Right kidney (tissue), 1 donor: ENCODE measurements at regions not wholly inside any gene's neighbourhood (a gene's known extent, or its start where the extent isn't known, plus 50 kb on each side); places are given as distances from the start of the nearest gene placed in this dataset.
"Not testable (repeated sequence)": the region's sequence is repeated elsewhere in the genome, so short reads cannot be mapped to it uniquely, and the experiment has no call there.

Source experiments
- DNase-seq: peaks from one replicate; pipeline ENCODE4 v3.0.0-alpha.2; 2016

DNA sequence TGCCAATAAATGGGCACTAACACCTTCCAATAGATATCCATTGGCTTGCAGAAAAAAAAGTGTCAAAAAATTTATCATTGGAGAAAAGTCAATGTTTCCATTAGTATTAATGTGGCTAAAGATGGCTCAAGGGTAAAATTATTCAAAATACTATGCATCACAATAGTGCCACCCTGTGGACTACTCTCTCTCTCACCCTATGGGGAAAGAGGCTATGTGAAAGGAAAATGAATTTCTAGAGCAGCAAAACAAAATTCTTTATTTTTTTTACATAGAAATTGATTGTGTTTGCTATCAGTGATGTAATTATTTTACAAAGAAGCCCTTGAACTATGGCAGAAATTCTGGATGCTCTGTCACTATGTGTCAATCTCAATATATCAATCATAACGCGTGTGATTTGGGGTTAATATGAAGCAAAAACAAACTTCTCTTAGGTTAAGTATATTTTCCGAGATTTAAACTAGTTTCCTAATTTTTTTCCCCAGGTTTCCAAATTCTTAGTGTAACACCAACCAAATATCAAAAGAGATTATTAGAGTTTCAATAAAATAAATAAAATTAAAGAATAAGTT lies 193.9 kb downstream of the USP22 start:
- DNase-seq = not testable (repeated sequence)

DNA sequence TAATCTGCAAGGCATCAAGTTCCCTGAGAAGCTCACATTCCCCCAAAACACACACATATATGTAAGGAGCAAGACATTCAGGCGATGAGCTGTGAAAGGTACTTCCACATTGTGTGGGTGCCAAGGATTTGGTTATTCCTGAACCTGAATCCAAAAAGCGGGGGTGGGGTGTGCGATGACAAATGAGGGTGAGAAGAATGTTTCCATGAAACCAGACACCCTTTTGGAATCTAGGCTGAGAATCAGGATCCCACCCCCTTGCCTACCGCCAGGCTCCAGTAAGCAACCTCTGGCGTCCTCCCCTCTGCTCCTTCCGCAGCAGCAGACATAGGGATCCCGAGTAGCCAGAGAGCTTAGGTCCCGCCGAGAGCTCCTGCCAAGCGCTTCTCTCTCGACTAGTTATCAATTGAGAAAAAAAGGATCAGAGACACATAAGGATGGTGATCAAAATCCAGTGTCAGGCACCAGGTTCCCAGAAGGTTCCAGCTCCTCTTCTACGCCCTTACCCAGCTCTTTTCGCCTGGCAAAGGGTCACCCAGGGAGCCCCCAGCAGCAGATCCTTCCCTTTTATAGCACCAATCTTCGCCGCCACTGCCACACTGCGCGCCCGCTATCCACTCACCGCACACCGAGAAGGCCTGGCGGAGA lies 191.1 kb downstream of the USP22 start:
- DNase-seq = peak; percentile 57

GRCh38 chr17:20852239-20852989 lies 190.4 kb downstream of the USP22 start:
- peak; percentile 72 for DNase-seq

GRCh38 chr17:20852990-20853370 lies 189.8 kb downstream of the USP22 start:
- DNase-seq = no peak

- DNase-seq = not testable (repeated sequence)
Measured at GRCh38 chr17:20855910-20856470, 186.8 kb downstream of the USP22 start.

- not testable (repeated sequence) for DNase-seq
Measured at GRCh38 chr17:20866444-20867209, 176.2 kb downstream of the USP22 start.

GRCh38 chr17:20867436-20867937 lies 175.3 kb downstream of the USP22 start:
- not testable (repeated sequence) for DNase-seq

GRCh38 chr17:20867938-20868661 lies 174.7 kb downstream of the USP22 start:
- DNase-seq = not testable (repeated sequence)

GRCh38 chr17:20868662-20869007 lies 174.2 kb downstream of the USP22 start:
- not testable (repeated sequence) for DNase-seq

- DNase-seq = not testable (repeated sequence)
Measured at GRCh38 chr17:20873173-20873572, 169.6 kb downstream of the USP22 start.

DNA sequence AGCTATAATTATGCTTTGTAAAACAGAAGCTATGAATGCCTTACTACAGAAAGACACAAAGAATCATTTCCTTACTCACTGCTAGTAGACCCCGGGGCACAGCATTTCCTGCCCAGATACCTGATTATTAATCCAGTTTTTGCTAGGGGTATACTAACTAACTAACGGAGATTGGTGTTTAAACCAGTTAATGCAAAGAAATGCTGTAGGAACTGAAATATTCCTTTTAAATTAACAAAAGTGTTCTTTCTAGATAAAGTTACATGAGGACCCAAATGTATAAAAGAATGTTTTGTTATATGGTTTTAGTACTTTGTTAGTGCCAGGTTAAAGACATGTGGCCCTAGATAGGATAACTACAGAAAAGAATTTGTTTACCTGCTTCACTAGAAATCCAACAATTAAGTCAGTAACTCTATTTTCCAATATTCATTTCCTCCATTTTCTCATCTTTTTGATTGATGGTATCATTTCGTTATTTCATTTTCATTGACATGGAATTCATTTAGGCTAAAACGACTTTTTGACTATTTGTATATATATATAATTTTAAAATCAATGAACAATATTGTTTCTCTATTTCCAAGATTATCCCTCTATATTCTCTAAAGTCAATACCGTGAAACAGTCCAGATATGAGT lies 169.0 kb downstream of the USP22 start:
- not testable (repeated sequence) for DNase-seq

DNA sequence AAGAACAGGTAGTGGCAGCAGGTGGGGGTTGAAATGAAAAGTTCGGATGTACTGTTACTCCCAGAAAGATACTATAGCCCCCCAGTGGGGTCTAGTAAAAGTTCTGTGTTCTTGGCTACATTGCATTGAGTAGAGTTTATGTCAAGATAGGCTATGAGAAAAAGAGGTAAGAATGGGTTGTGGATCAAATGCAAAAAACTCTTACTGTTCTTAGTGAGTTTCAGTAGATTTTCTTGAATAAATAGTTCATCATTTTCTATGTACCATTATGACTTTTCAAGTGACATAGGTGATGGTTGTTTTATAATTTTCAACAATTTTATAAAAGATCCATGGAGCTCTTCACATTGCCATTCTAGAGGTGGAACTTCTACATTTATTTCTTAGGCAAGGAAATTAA lies 165.4 kb downstream of the USP22 start:
- not testable (repeated sequence) for DNase-seq

GRCh38 chr17:20890338-20890737 lies 152.5 kb downstream of the USP22 start:
- no peak for DNase-seq

- not testable (repeated sequence) for DNase-seq
Measured at GRCh38 chr17:20895426-20895825, 147.4 kb downstream of the USP22 start.

- DNase-seq = no peak
Measured at GRCh38 chr17:20896153-20896649, 146.6 kb downstream of the USP22 start.

DNA sequence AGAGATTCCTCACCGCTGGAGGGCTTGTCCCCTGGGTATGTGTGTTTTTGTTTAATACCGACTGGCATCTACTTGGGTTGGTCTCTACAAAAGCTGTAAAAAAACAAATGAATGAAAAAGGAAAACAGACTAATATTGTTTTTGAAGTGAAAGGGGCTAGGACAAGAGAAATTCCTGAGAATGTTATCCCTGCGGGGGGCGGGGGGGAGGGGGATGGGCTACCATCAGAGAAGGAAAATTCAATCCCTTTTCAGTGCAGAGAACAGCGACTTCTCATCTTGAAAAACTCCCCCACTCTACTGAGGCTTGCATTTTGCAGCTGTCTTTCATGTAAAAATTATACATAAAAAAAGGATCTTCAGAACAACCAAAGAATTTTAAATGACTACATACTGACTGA lies 144.1 kb downstream of the USP22 start:
- not testable (repeated sequence) for DNase-seq

DNA sequence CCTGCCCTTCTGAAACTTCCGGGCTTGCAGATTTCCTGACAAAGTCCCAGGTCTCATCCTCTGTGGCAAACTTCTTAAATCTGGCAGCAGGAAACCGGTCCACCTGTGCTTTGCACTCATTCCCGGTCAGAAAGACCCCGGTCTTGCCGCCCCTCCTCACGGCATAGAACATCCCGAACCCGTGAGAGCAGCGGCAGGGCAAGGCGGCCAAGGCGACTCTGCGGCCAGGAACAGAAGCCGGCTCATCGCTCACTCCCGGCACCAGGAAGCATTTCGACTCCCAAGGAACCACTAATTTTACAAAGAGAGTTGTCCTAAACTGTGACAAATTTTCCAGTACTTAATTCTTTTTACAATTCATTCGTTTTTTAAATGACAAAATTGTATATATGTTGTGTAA lies 140.3 kb downstream of the USP22 start:
- DNase-seq = not testable (repeated sequence)

DNA sequence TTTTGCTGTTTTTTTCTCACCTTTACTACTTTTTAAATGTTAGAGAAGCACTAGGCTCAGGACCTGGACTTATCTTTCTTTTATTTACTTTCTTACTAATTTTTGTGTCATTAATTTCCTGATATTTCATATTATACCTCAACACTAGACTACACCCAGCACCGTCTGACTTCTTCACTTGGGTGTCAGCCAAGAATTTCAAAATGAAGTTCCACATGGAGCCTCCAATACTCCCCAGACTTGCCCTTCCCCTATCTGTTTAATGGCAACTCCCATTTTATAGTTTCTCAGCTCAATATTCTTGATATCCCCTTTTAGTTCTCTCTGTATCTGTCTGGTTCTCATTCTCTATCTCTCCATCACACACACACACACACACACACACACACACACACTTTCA lies 139.3 kb downstream of the USP22 start:
- not testable (repeated sequence) for DNase-seq

DNA sequence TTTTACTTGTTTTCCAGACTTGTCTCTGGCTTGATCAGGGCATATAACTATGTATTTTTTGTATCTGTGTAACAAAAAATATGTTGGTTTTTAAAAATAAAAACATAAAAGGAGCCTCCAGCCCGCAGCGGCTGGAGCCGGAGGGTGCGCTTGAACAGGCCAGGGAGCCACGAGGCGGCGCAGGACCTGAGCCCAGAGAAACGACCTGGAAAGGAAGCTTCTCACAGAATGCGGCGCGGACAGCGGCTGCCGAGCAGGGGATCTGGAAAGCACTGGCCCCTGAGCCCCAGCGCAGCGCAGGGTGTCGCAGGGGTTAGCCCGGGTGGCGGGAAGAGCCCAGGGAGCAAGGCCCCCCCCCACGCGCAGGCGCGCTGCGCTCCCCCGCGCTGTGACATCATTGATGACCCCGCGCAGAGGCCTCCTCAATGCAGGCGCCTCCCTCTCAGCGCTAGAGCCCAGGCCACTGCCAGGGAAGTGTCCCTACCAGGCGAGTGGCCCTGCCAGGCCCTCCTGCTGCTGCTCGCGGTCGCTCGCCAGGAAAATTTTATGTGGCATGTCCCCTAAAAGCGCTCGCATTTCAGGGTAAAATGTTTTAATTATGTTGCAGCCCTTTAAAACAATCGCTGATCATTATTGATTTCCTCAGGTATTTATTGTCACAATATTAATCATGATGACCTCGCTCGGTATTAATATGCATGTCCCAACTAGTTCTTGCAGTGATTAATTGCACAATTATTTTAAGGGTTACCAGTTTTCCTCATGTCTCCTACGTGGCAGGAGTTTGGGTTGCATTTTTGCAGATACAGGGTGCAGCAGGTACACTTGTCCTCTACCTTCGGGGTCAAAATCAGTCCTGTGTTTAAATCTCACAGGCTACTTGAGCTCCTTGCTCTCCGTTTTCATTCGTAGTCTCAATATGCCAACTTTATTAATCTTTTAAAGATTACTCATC lies 134.2 kb downstream of the USP22 start:
- peak; percentile 95 for DNase-seq

- DNase-seq = no peak
Measured at GRCh38 chr17:20914658-20915057, 128.2 kb downstream of the USP22 start.
